ENCODE measurements at regions not wholly inside any gene's neighbourhood (a gene's known extent, or its start where the extent isn't known, plus 50 kb on each side); places are given as distances from the start of the nearest gene placed in this dataset.

DNA sequence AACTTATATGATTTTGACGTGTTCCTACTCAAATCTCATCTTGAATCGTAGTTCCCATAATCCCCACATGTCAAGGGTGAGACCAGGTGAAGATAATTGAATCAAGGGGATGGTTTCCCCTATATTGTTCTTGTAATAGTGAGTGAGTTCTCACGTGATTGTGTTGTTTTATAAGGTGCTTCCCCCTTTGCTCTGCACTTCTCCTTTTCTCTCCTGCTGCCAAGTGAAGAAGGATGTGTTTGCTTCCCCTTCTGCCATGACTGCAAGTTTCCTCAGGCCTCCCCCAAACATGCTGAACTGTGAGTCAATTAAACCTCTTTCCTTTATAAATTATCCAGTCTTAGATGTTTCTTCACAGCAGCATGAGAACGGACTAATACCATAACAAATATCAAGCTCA, 83.2 kb downstream of the MANEA start:
- TF ChIP-seq, protein P1, sequence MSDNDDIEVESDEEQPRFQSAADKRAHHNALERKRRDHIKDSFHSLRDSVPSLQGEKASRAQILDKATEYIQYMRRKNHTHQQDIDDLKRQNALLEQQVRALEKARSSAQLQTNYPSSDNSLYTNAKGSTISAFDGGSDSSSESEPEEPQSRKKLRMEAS (IDR thresholded peaks at IDR 0.05), result no peak
- no peak for TF ChIP-seq EGR1 (IDR thresholded peaks at IDR 0.05)
- TF ChIP-seq, protein P2, sequence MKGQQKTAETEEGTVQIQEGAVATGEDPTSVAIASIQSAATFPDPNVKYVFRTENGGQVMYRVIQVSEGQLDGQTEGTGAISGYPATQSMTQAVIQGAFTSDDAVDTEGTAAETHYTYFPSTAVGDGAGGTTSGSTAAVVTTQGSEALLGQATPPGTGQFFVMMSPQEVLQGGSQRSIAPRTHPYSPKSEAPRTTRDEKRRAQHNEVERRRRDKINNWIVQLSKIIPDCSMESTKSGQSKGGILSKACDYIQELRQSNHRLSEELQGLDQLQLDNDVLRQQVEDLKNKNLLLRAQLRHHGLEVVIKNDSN (IDR thresholded peaks at IDR 0.05), result no peak
- TF ChIP-seq ZBTB7A (IDR thresholded peaks at IDR 0.05; ENCODE audit: low read depth), result no peak
- no peak for TF ChIP-seq FOXM1 (IDR thresholded peaks at IDR 0.05; ENCODE audit: borderline replicate concordance, low read depth)
- no peak for TF ChIP-seq CREB1 (IDR thresholded peaks at IDR 0.05; ENCODE audit: low read depth)
- no peak for TF ChIP-seq TCF12 (IDR thresholded peaks at IDR 0.05; ENCODE audit: low read depth)
- TF ChIP-seq NFIC (IDR thresholded peaks at IDR 0.05), result no peak
- no peak for TF ChIP-seq YY1 (IDR thresholded peaks at IDR 0.05; ENCODE audit: low read depth)
- TF ChIP-seq TEAD4 (IDR thresholded peaks at IDR 0.05), result no peak
- TF ChIP-seq, protein P3, sequence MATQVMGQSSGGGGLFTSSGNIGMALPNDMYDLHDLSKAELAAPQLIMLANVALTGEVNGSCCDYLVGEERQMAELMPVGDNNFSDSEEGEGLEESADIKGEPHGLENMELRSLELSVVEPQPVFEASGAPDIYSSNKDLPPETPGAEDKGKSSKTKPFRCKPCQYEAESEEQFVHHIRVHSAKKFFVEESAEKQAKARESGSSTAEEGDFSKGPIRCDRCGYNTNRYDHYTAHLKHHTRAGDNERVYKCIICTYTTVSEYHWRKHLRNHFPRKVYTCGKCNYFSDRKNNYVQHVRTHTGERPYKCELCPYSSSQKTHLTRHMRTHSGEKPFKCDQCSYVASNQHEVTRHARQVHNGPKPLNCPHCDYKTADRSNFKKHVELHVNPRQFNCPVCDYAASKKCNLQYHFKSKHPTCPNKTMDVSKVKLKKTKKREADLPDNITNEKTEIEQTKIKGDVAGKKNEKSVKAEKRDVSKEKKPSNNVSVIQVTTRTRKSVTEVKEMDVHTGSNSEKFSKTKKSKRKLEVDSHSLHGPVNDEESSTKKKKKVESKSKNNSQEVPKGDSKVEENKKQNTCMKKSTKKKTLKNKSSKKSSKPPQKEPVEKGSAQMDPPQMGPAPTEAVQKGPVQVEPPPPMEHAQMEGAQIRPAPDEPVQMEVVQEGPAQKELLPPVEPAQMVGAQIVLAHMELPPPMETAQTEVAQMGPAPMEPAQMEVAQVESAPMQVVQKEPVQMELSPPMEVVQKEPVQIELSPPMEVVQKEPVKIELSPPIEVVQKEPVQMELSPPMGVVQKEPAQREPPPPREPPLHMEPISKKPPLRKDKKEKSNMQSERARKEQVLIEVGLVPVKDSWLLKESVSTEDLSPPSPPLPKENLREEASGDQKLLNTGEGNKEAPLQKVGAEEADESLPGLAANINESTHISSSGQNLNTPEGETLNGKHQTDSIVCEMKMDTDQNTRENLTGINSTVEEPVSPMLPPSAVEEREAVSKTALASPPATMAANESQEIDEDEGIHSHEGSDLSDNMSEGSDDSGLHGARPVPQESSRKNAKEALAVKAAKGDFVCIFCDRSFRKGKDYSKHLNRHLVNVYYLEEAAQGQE (IDR thresholded peaks at IDR 0.05; ENCODE audit: low read depth), result no peak
- TF ChIP-seq RAD21 (IDR thresholded peaks at IDR 0.05; ENCODE audit: low read depth), result no peak

DNA sequence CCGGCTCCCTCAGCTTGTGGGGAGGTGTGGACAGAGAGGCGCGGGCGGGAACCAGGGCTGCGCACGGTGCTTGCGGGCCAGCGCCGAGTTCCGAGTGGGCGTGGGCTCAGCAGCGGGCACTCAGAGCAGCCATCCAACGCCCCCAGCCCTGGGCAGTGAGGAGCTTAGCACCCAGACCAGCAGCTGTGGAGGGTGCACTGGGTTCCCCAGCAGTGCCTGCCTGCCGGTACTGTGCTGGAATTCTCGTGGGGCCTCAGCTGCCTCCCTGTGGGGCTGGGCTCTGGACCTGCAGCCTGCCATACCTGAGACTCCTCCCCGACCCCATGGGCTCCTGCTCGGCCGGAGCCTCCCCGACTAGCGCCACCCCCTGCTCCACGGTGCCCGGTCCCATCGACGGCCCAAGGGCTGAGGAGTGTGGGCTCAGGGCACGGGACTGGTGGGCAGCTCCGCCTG, 92.7 kb downstream of the MANEA start:
- TF ChIP-seq RAD21 (IDR thresholded peaks at IDR 0.05; ENCODE audit: low read depth), result no peak
- TF ChIP-seq, protein P2 (IDR thresholded peaks at IDR 0.05), result no peak
- TF ChIP-seq, protein P3 (IDR thresholded peaks at IDR 0.05; ENCODE audit: low read depth), result no peak
- no peak for TF ChIP-seq TAF1 (IDR thresholded peaks at IDR 0.05; ENCODE audit: low read depth)
- TF ChIP-seq ZBTB7A (IDR thresholded peaks at IDR 0.05; ENCODE audit: low read depth), result no peak
- TF ChIP-seq EGR1 (IDR thresholded peaks at IDR 0.05), result no peak
- TF ChIP-seq TEAD4 (IDR thresholded peaks at IDR 0.05), result no peak
- no peak for TF ChIP-seq TCF12 (IDR thresholded peaks at IDR 0.05; ENCODE audit: low read depth)
- TF ChIP-seq EP300 (IDR thresholded peaks at IDR 0.05; ENCODE audit: borderline replicate concordance), result no peak
- TF ChIP-seq, protein P1 (IDR thresholded peaks at IDR 0.05), result no peak
- TF ChIP-seq FOXM1 (IDR thresholded peaks at IDR 0.05; ENCODE audit: borderline replicate concordance, low read depth), result no peak

DNA sequence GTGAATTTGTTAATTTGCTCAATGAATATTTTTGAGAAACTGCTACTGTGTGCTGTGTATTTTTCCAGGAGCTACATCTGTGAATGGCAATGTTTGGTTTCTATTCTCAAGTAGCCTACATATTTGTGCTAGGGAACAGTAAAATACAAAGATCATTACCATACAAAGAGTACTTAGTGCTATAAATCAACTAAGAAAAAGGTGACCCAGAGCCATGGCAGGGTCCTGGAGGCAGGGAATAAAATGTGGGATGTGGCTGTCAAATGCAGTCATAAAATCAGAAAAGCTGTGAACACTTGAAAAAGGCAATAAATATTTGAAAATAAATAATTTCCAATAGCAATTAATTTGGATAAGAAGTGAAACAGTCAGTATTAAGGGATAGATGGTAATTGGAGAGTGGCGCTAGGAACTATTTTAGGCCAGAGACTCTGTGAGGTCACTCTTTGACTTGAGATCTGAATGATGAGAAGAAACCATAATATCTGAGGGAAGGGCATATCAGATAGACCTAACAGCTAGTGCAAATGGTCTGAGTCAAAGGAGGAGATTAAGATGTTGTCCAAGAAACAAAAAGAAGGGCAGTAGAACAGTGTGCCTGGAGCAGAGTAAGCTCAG, 98.8 kb downstream of the MANEA start:
- no peak for TF ChIP-seq FOXM1 (IDR thresholded peaks at IDR 0.05; ENCODE audit: borderline replicate concordance, low read depth)
- TF ChIP-seq ZBTB7A (IDR thresholded peaks at IDR 0.05; ENCODE audit: low read depth), result no peak
- no peak for TF ChIP-seq TEAD4 (IDR thresholded peaks at IDR 0.05)
- no peak for TF ChIP-seq NFIC (IDR thresholded peaks at IDR 0.05)
- no peak for TF ChIP-seq TAF1 (IDR thresholded peaks at IDR 0.05; ENCODE audit: low read depth)
- TF ChIP-seq RAD21 (IDR thresholded peaks at IDR 0.05; ENCODE audit: low read depth), result no peak
- TF ChIP-seq EGR1 (IDR thresholded peaks at IDR 0.05), result no peak
- TF ChIP-seq TCF12 (IDR thresholded peaks at IDR 0.05; ENCODE audit: low read depth), result no peak
- TF ChIP-seq, protein P1 (IDR thresholded peaks at IDR 0.05), result no peak
- TF ChIP-seq, protein P2 (IDR thresholded peaks at IDR 0.05), result no peak
- no peak for TF ChIP-seq YY1 (IDR thresholded peaks at IDR 0.05; ENCODE audit: low read depth)
- TF ChIP-seq CREB1 (IDR thresholded peaks at IDR 0.05; ENCODE audit: low read depth), result no peak
- no peak for TF ChIP-seq EP300 (IDR thresholded peaks at IDR 0.05; ENCODE audit: borderline replicate concordance)

DNA sequence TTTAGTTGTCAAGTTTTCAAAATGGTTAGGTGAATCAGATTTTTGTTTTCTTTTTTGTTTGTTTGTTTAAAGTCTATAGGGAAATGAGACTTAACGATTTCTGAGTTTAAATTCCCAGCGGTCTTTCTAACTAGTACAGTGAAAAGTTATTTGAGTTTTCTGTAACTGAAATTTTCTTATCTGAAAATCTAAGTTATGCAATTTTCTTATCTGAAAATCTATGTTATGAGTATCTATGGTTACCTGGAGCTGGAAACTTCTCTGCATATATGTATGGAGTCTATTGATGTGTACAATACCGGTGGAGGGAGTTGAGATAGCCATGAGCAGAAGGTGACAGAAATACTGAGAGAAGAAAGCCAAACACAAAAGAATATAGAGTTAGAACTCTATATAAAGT, 102.6 kb downstream of the MANEA start:
- TF ChIP-seq NFIC (IDR thresholded peaks at IDR 0.05) (no peak), TEAD4 (IDR thresholded peaks at IDR 0.05) (no peak), ZBTB7A (IDR thresholded peaks at IDR 0.05; ENCODE audit: low read depth) (no peak), EGR1 (IDR thresholded peaks at IDR 0.05) (no peak)
- TF ChIP-seq, protein P3 (IDR thresholded peaks at IDR 0.05; ENCODE audit: low read depth), result no peak

Measured in Ishikawa (cell line).